Stimulated activated CD8-positive, alpha-beta memory T cell treated with anti-CD3 and anti-CD28 coated beads, Interleukin-7, amount 100 ng/mL, for 48 hours (primary cell): ENCODE measurements at regions not wholly inside any gene's neighbourhood (a gene's known extent, or its start where the extent isn't known, plus 50 kb on each side); places are given as distances from the start of the nearest gene placed in this dataset.
"Not testable (repeated sequence)": the region's sequence is repeated elsewhere in the genome, so short reads cannot be mapped to it uniquely, and the experiment has no call there.

Experiments
- DNase-seq, 2 donors: peaks; one replicate each; pipeline ENCODE4 v3.0.0-alpha.2; 2020; ENCODE audit warnings: low read depth in 1 of 2; ENCODE audit errors: extremely low read depth in 1 of 2

- no peak for DNase-seq
These were observed 161.6 kb upstream of the RASGRP1 start for GRCh38 chr15:38726187-38726586.

- DNase-seq = no peak
These were observed 168.7 kb upstream of the RASGRP1 start for GRCh38 chr15:38733331-38733730.

GRCh38 chr15:38740206-38740605 lies 175.6 kb upstream of the RASGRP1 start:
- DNase-seq = no peak

GRCh38 chr15:38743147-38743546 lies 178.5 kb upstream of the RASGRP1 start:
- no peak for DNase-seq

GRCh38 chr15:38745126-38745525 lies 180.5 kb upstream of the RASGRP1 start:
- no peak for DNase-seq

GRCh38 chr15:38745626-38746025 lies 181.0 kb upstream of the RASGRP1 start:
- no peak for DNase-seq

- DNase-seq = no peak
These were observed 181.6 kb upstream of the RASGRP1 start for GRCh38 chr15:38746211-38746610.

- no peak for DNase-seq
These were observed 184.1 kb upstream of the RASGRP1 start for GRCh38 chr15:38748710-38749109.

- no peak for DNase-seq
These were observed 186.2 kb upstream of the RASGRP1 start for GRCh38 chr15:38750786-38751185.

- no peak for DNase-seq
These were observed 191.1 kb upstream of the RASGRP1 start for GRCh38 chr15:38755718-38756117.

- DNase-seq = no peak
These were observed 191.8 kb upstream of the RASGRP1 start for GRCh38 chr15:38756441-38756840.

GRCh38 chr15:38758043-38758442 lies 193.4 kb upstream of the RASGRP1 start:
- DNase-seq = no peak

GRCh38 chr15:38761681-38762080 lies 197.1 kb upstream of the RASGRP1 start:
- DNase-seq = no peak

- no peak for DNase-seq
These were observed 204.4 kb upstream of the RASGRP1 start for GRCh38 chr15:38768970-38769369.

- no peak for DNase-seq
These were observed 204.9 kb upstream of the RASGRP1 start for GRCh38 chr15:38769492-38769891.

- not testable (repeated sequence) for DNase-seq
These were observed 209.5 kb upstream of the RASGRP1 start for GRCh38 chr15:38774076-38774475.

- no peak for DNase-seq
These were observed 216.6 kb upstream of the RASGRP1 start for GRCh38 chr15:38781196-38781595.

- no peak for DNase-seq
These were observed 217.5 kb upstream of the RASGRP1 start for GRCh38 chr15:38782156-38782555.

GRCh38 chr15:38788918-38789317 lies 224.3 kb upstream of the RASGRP1 start:
- DNase-seq = no peak

- no peak for DNase-seq
These were observed 225.0 kb upstream of the RASGRP1 start for GRCh38 chr15:38789566-38789965.

GRCh38 chr15:38793206-38793810 lies 228.7 kb upstream of the RASGRP1 start:
- no peak for DNase-seq

GRCh38 chr15:38795471-38796245 lies 231.0 kb upstream of the RASGRP1 start:
- DNase-seq = no peak

GRCh38 chr15:38796589-38796988 lies 232.0 kb upstream of the RASGRP1 start:
- no peak for DNase-seq
